GM19397 (cell line): ENCODE measurements at regions not wholly inside any gene's neighbourhood (a gene's known extent, or its start where the extent isn't known, plus 50 kb on each side); places are given as distances from the start of the nearest gene placed in this dataset.

Source experiments
- ATAC-seq: cut with Tn5 transposase; IDR thresholded peaks from one replicate; pipeline ENCODE4 v1.9.1; 2021; ENCODE audit warnings: mild to moderate bottlenecking, moderate library complexity; ENCODE audit not compliant: unreplicated experiment

- no peak for ATAC-seq
Observed at GRCh38 chr1:191558379-191558778, 599.9 kb upstream of the RGS18 start.

GRCh38 chr1:191561276-191561675 lies 597.0 kb upstream of the RGS18 start:
- ATAC-seq, result no peak

GRCh38 chr1:191564275-191564674 lies 594.0 kb upstream of the RGS18 start:
- ATAC-seq, result no peak

- ATAC-seq, result no peak
Observed at GRCh38 chr1:191572479-191572878, 585.8 kb upstream of the RGS18 start.

GRCh38 chr1:191575180-191575579 lies 583.1 kb upstream of the RGS18 start:
- no peak for ATAC-seq

GRCh38 chr1:191575746-191576145 lies 582.5 kb upstream of the RGS18 start:
- ATAC-seq, result no peak

GRCh38 chr1:191577213-191577612 lies 581.0 kb upstream of the RGS18 start:
- no peak for ATAC-seq

- no peak for ATAC-seq
Observed at GRCh38 chr1:191578281-191578680, 580.0 kb upstream of the RGS18 start.

- no peak for ATAC-seq
Observed at GRCh38 chr1:191579019-191579418, 579.2 kb upstream of the RGS18 start.

- ATAC-seq, result peak; percentile 70
Observed at GRCh38 chr1:191582169-191582568, 576.1 kb upstream of the RGS18 start.

- ATAC-seq, result no peak
Observed at GRCh38 chr1:191585095-191585494, 573.2 kb upstream of the RGS18 start.

GRCh38 chr1:191588905-191589304 lies 569.4 kb upstream of the RGS18 start:
- no peak for ATAC-seq

GRCh38 chr1:191589536-191589935 lies 568.7 kb upstream of the RGS18 start:
- no peak for ATAC-seq

- no peak for ATAC-seq
Observed at GRCh38 chr1:191590578-191590977, 567.7 kb upstream of the RGS18 start.

GRCh38 chr1:191592039-191592438 lies 566.2 kb upstream of the RGS18 start:
- no peak for ATAC-seq

- ATAC-seq, result no peak
Observed at GRCh38 chr1:191592907-191593306, 565.4 kb upstream of the RGS18 start.

GRCh38 chr1:191595170-191595569 lies 563.1 kb upstream of the RGS18 start:
- no peak for ATAC-seq

- no peak for ATAC-seq
Observed at GRCh38 chr1:191608367-191608766, 549.9 kb upstream of the RGS18 start.

GRCh38 chr1:191609305-191609704 lies 549.0 kb upstream of the RGS18 start:
- no peak for ATAC-seq

- ATAC-seq, result no peak
Observed at GRCh38 chr1:191615101-191615821, 543.0 kb upstream of the RGS18 start.

GRCh38 chr1:191618181-191618580 lies 540.1 kb upstream of the RGS18 start:
- no peak for ATAC-seq

GRCh38 chr1:191620883-191621282 lies 537.4 kb upstream of the RGS18 start:
- ATAC-seq, result no peak

- no peak for ATAC-seq
Observed at GRCh38 chr1:191624044-191624443, 534.2 kb upstream of the RGS18 start.
